SH-SY5Y (cell line): ENCODE measurements at regions not wholly inside any gene's neighbourhood (a gene's known extent, or its start where the extent isn't known, plus 50 kb on each side); places are given as distances from the start of the nearest gene placed in this dataset.

Source experiments
- GATA2 ChIP-seq: IDR thresholded peaks from 2 replicates; pipeline ENCODE4 v1.6.1; 2011; ENCODE audit warnings: mild to moderate bottlenecking, low read depth, low read length
- GATA3 ChIP-seq: IDR thresholded peaks from 2 replicates; pipeline ENCODE4 v1.6.1; 2011; ENCODE audit warnings: low read depth, mild to moderate bottlenecking, low read length, moderate library complexity

DNA sequence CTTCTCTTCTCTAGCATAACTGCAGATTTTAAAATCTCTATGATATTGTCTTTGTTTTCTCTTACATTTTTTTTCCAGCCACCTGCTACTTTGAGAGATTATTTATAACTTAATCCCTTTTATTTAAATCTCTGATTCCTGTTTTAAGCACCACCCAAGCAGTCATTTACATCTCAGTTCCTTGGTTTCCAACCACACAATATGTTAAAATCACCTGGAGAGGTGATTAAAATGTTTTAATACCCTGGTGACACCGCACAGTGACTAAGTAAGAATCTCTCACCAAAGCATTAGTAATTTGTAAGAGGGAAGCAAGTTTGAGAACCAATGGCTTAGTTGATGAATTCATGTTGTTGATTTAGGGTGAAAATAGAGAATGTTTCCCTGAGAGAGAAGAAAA lies 849.8 kb downstream of the TMTC2 start:
- TF ChIP-seq GATA3 (no peak), GATA2 (no peak)

GRCh38 chr12:83528571-83528970 lies 841.9 kb downstream of the TMTC2 start:
- TF ChIP-seq GATA2, result no peak
- no peak for TF ChIP-seq GATA3

- no peak for TF ChIP-seq GATA3
- TF ChIP-seq GATA2, result no peak
These were observed 841.1 kb downstream of the TMTC2 start for GRCh38 chr12:83527810-83528209.

DNA sequence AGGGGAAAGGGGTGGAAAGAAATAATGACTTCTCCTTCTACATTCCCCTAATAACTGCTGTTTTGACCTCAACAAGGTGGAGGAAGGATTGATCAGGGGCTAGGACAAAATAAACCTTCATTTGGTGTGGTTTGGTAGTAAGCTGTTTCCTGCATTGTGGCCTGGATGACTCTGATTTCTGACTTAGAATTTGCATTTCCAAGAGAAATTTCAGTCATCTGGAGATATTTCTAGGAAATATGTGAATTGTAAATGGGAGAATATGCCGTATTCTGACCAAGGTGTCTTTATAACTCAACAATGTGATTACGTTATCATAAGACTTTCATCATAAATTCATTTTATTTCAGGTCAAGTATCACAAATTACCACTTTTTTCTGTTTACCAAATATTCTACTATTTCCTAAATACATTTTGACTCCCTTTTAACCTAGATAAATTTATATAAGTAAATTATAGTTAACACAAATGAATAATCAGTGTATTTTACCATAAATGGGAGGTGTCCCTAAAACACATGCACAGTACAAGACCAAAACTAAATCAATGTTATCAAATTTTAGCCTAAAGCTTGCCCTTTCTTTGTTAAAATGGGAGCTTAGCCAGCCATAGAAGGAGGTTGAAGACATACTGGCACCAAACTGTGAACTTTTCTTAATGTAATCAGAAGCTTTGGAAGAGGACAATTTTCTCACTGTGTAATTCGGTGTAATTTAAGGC lies 828.8 kb downstream of the TMTC2 start:
- TF ChIP-seq GATA3 (no peak), GATA2 (no peak)

DNA sequence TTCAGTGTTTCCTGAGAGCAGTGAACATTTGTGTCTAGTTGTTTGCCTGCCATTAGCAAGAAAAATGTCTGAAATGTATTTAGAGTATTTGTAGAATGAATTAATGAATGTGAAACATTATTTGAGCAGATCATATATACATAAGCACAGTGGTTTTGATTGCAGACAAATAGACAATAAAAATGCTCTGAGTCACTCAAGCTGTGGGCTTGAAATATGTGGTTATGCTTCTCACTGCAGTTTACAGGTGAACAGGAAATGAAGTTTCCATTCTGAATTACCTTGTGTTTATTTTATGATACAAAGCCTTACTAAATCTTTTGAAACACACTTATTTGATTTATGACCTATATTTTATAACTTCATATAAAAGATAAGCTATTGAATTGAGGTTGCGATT lies 827.7 kb downstream of the TMTC2 start:
- no peak for TF ChIP-seq GATA3
- no peak for TF ChIP-seq GATA2

GRCh38 chr12:83506841-83507240 lies 820.1 kb downstream of the TMTC2 start:
- TF ChIP-seq GATA2, result no peak
- TF ChIP-seq GATA3, result no peak

DNA sequence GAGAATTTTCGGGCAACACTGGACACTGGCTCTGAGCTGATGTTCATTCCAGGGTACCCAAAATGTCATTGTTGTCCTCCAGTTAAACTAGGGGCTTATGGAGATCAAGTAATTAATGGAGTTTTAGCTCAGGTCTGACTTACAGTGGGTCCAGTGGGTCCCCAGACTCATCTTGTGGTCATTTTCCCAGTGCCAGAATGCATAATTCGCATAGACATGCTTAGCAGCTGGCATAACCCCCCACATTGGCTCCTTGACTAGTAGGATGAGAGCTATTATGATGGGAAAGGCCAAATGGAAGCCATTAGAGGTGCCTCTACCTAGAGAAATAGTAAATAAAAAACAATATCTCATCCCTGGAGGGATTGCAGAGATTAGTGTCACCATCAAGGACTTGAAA lies 818.9 kb downstream of the TMTC2 start:
- no peak for TF ChIP-seq GATA3
- TF ChIP-seq GATA2, result no peak

DNA sequence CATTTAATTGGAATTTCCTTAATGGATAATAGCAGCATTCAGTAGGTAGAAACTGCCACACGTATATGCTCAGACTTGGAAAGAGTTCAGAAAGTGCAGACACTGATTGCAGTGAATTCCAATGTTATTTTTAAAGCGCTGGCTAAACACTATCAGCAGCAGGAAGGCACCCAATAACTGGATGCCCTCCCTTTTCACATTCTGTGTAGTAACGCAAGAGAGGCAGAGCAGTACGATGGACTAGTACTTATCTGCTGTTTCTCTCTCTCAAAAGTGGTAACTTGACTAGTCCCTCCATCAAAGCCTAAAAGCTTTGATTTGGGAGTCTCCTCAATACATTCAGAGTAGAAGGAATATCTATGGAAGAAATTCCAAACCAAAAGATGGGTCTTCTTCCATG lies 791.0 kb downstream of the TMTC2 start:
- TF ChIP-seq GATA2 (no peak), GATA3 (no peak)

- TF ChIP-seq GATA2 (no peak), GATA3 (no peak)
These were observed 790.3 kb downstream of the TMTC2 start for GRCh38 chr12:83476695-83477690.

DNA sequence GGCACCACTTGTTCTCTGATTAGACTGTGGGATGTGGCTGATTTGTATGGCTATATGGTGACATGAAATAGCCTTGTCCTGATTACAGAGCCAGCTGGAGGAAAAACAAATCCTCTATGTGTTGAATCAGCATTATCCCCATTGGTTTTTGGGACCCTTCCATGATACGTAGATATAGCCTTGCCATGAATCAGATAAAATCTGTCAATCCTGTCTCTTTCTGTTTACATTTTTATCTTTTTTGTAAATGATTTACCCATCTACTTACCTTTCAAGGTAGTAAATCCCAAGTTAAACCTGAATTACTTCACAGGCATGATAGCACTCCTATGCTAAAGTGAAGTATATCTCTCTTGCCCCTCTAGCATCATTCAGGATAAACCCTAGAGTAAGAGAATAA lies 789.3 kb downstream of the TMTC2 start:
- TF ChIP-seq GATA3, result no peak
- TF ChIP-seq GATA2, result no peak

DNA sequence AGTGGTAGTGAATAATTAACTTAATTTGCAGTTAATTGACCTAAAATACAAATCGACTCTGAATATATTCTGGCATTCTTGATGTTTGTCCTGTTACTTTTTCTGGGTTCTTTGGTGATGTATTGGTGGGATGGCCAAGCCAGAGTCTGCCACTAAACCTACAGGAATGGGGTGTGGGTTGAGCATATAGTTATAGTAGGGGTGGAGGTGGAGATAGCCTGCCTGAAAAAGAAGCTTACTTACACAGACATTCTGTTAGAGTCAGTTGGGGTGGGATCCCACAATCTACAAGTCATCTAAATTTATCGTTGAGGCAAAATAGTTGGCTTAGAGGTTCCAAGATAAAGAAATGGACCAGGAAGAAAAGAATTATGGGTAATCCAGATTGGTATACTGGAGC lies 787.7 kb downstream of the TMTC2 start:
- no peak for TF ChIP-seq GATA3

- TF ChIP-seq GATA3, result no peak
- TF ChIP-seq GATA2, result no peak
These were observed 786.8 kb downstream of the TMTC2 start for GRCh38 chr12:83473408-83474095.

DNA sequence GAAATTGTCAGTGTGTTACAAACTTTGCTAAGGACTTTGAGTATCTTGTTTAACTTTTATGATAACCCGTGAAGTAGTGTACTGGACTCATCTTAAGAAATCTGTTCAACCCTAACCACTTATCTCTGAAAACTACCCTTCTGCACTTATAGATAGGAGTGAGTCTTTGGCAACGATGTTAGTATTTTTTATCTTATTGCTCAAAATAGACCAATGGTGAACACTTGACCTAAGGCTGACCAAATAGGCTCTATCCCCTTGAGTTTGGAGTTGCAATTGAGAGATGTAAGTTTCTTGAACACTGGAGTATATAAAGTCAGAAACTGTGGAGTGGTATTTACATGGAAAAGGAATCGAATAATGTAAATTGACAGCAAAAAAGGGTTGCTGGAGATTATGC lies 786.1 kb downstream of the TMTC2 start:
- TF ChIP-seq GATA2 (no peak), GATA3 (no peak)

- no peak for TF ChIP-seq GATA2
- no peak for TF ChIP-seq GATA3
These were observed 785.6 kb downstream of the TMTC2 start for GRCh38 chr12:83472350-83472749.
